ENCODE measurements at regions not wholly inside any gene's neighbourhood (a gene's known extent, or its start where the extent isn't known, plus 50 kb on each side); places are given as distances from the start of the nearest gene placed in this dataset.

- DNase-seq (ENCODE audit: low spot score): no peak
- Mint-ChIP-seq H3K27ac (no peak overlapping the region), H3K36me3 (ENCODE audit: low read depth) (no peaks in the 10 kb centered on the region), H3K9me3 (no peaks in the 10 kb centered on the region), H3K27me3 (ENCODE audit: low read depth) (peaks cover 56% of the 10 kb centered on the region), H3K4me3 (no peak overlapping the region), H3K4me1 (ENCODE audit: low read depth) (peaks cover 15% of the 10 kb centered on the region)
Observed at GRCh38 chr15:70453238-70453637, 310.1 kb downstream of the UACA start.

- Mint-ChIP-seq H3K36me3 (ENCODE audit: low read depth) (no peaks in the 10 kb centered on the region), H3K27ac (no peak overlapping the region), H3K4me1 (ENCODE audit: low read depth) (peaks cover 26% of the 10 kb centered on the region), H3K27me3 (ENCODE audit: low read depth) (peaks cover 57% of the 10 kb centered on the region), H3K4me3 (peak overlapping the region; percentile 32), H3K9me3 (no peaks in the 10 kb centered on the region)
- no peak for DNase-seq (ENCODE audit: low spot score)
Observed at GRCh38 chr15:70451821-70452653, 311.3 kb downstream of the UACA start.

GRCh38 chr15:70450142-70450443, 313.3 kb downstream of the UACA start:
- H3K4me1 Mint-ChIP-seq (ENCODE audit: low read depth): peaks cover 29% of the 10 kb centered on the region
- H3K36me3 Mint-ChIP-seq (ENCODE audit: low read depth): no peaks in the 10 kb centered on the region
- H3K4me3 Mint-ChIP-seq: no peak overlapping the region
- DNase-seq (ENCODE audit: low spot score): no peak
- no peaks in the 10 kb centered on the region for H3K9me3 Mint-ChIP-seq
- no peak overlapping the region for H3K27ac Mint-ChIP-seq
- H3K27me3 Mint-ChIP-seq (ENCODE audit: low read depth): peaks cover 56% of the 10 kb centered on the region

GRCh38 chr15:70449311-70450141, 313.8 kb downstream of the UACA start:
- no peaks in the 10 kb centered on the region for H3K9me3 Mint-ChIP-seq

GRCh38 chr15:70447928-70448698, 315.2 kb downstream of the UACA start:
- peaks cover 29% of the 10 kb centered on the region for H3K4me1 Mint-ChIP-seq (ENCODE audit: low read depth)
- H3K9me3 Mint-ChIP-seq: no peaks in the 10 kb centered on the region
- H3K36me3 Mint-ChIP-seq (ENCODE audit: low read depth): no peaks in the 10 kb centered on the region
- no peak for DNase-seq (ENCODE audit: low spot score)
- H3K27ac Mint-ChIP-seq: no peak overlapping the region
- peak overlapping the region; percentile 52 for H3K4me3 Mint-ChIP-seq
- peaks cover 64% of the 10 kb centered on the region for H3K27me3 Mint-ChIP-seq (ENCODE audit: low read depth)

More at GRCh38 chr15:70449311-70450141, 313.8 kb downstream of the UACA start:
- peaks cover 59% of the 10 kb centered on the region for H3K27me3 Mint-ChIP-seq (ENCODE audit: low read depth)
- no peak for DNase-seq (ENCODE audit: low spot score)
- no peaks in the 10 kb centered on the region for H3K36me3 Mint-ChIP-seq (ENCODE audit: low read depth)
- H3K27ac Mint-ChIP-seq: no peak overlapping the region
- H3K4me1 Mint-ChIP-seq (ENCODE audit: low read depth): peaks cover 29% of the 10 kb centered on the region
- no peak overlapping the region for H3K4me3 Mint-ChIP-seq

GRCh38 chr15:70447521-70447920, 315.8 kb downstream of the UACA start:
- Mint-ChIP-seq H3K27ac (no peak overlapping the region), H3K4me3 (peak overlapping the region; percentile 52), H3K9me3 (no peaks in the 10 kb centered on the region), H3K4me1 (ENCODE audit: low read depth) (peaks cover 28% of the 10 kb centered on the region), H3K27me3 (ENCODE audit: low read depth) (peaks cover 68% of the 10 kb centered on the region), H3K36me3 (ENCODE audit: low read depth) (no peaks in the 10 kb centered on the region)
- no peak for DNase-seq (ENCODE audit: low spot score)

- no peak for DNase-seq (ENCODE audit: low spot score)
- Mint-ChIP-seq H3K36me3 (ENCODE audit: low read depth) (no peaks in the 10 kb centered on the region), H3K27me3 (ENCODE audit: low read depth) (peaks cover 69% of the 10 kb centered on the region), H3K27ac (no peak overlapping the region), H3K9me3 (no peaks in the 10 kb centered on the region), H3K4me3 (no peak overlapping the region), H3K4me1 (ENCODE audit: low read depth) (peaks cover 24% of the 10 kb centered on the region)
Observed at GRCh38 chr15:70447081-70447480, 316.3 kb downstream of the UACA start.

GRCh38 chr15:70443486-70444273, 319.7 kb downstream of the UACA start:
- Mint-ChIP-seq H3K9me3 (no peaks in the 10 kb centered on the region), H3K27ac (no peak overlapping the region), H3K27me3 (ENCODE audit: low read depth) (peaks cover 66% of the 10 kb centered on the region), H3K4me1 (ENCODE audit: low read depth) (peaks cover 19% of the 10 kb centered on the region), H3K36me3 (ENCODE audit: low read depth) (no peaks in the 10 kb centered on the region), H3K4me3 (no peak overlapping the region)
- DNase-seq (ENCODE audit: low spot score): no peak

- peaks cover 12% of the 10 kb centered on the region for H3K4me1 Mint-ChIP-seq (ENCODE audit: low read depth)
- no peaks in the 10 kb centered on the region for H3K9me3 Mint-ChIP-seq
- DNase-seq (ENCODE audit: low spot score): no peak
- H3K36me3 Mint-ChIP-seq (ENCODE audit: low read depth): no peaks in the 10 kb centered on the region
- no peak overlapping the region for H3K4me3 Mint-ChIP-seq
- H3K27ac Mint-ChIP-seq: no peak overlapping the region
- H3K27me3 Mint-ChIP-seq (ENCODE audit: low read depth): peaks cover 60% of the 10 kb centered on the region
Observed at GRCh38 chr15:70442616-70443321, 320.6 kb downstream of the UACA start.

- Mint-ChIP-seq H3K27me3 (ENCODE audit: low read depth) (peaks cover 56% of the 10 kb centered on the region), H3K4me1 (ENCODE audit: low read depth) (peaks cover 7% of the 10 kb centered on the region)
Observed at GRCh38 chr15:70442211-70442610, 321.1 kb downstream of the UACA start.

GRCh38 chr15:70440416-70441138, 322.8 kb downstream of the UACA start:
- Mint-ChIP-seq H3K9me3 (no peaks in the 10 kb centered on the region), H3K27me3 (ENCODE audit: low read depth) (peaks cover 44% of the 10 kb centered on the region), H3K36me3 (ENCODE audit: low read depth) (no peaks in the 10 kb centered on the region), H3K27ac (no peak overlapping the region), H3K4me3 (no peak overlapping the region), H3K4me1 (ENCODE audit: low read depth) (peaks cover 7% of the 10 kb centered on the region)
- no peak for DNase-seq (ENCODE audit: low spot score)

More at GRCh38 chr15:70442211-70442610, 321.1 kb downstream of the UACA start:
- no peaks in the 10 kb centered on the region for H3K36me3 Mint-ChIP-seq (ENCODE audit: low read depth)
- H3K27ac Mint-ChIP-seq: no peak overlapping the region
- no peak for DNase-seq (ENCODE audit: low spot score)
- no peak overlapping the region for H3K4me3 Mint-ChIP-seq
- H3K9me3 Mint-ChIP-seq: no peaks in the 10 kb centered on the region

- Mint-ChIP-seq H3K4me1 (ENCODE audit: low read depth) (peaks cover 13% of the 10 kb centered on the region), H3K27ac (no peak overlapping the region), H3K4me3 (no peak overlapping the region), H3K9me3 (no peaks in the 10 kb centered on the region), H3K27me3 (ENCODE audit: low read depth) (peaks cover 38% of the 10 kb centered on the region), H3K36me3 (ENCODE audit: low read depth) (no peaks in the 10 kb centered on the region)
- no peak for DNase-seq (ENCODE audit: low spot score)
Observed at GRCh38 chr15:70439880-70440279, 323.5 kb downstream of the UACA start.
